Vagina (tissue), 2 donors: ENCODE measurements at regions not wholly inside any gene's neighbourhood (a gene's known extent, or its start where the extent isn't known, plus 50 kb on each side); places are given as distances from the start of the nearest gene placed in this dataset.

Experiments
- POLR2A ChIP-seq, 2 donors: fragments of 450-650 bp; IDR thresholded peaks; one replicate each; pipeline ENCODE4 v1.6.1; 2017; ENCODE audit warnings: antibody characterized with exemption in 2 of 2, mild to moderate bottlenecking in 2 of 2, moderate library complexity in 2 of 2
- TF ChIP-seq, protein P1 (sequence below), 3 experiments: fragments of 450-650 bp in 2 of 3; fragments of 200-600 bp in 1 of 3; sonication (generic) in 1 of 3; IDR thresholded peaks; one replicate each; pipeline ENCODE4 v1.5.1; 2017 to 2019; ENCODE audit warnings: antibody characterized with exemption in 3 of 3, mild to moderate bottlenecking in 2 of 3, moderate library complexity in 2 of 3

DNA sequence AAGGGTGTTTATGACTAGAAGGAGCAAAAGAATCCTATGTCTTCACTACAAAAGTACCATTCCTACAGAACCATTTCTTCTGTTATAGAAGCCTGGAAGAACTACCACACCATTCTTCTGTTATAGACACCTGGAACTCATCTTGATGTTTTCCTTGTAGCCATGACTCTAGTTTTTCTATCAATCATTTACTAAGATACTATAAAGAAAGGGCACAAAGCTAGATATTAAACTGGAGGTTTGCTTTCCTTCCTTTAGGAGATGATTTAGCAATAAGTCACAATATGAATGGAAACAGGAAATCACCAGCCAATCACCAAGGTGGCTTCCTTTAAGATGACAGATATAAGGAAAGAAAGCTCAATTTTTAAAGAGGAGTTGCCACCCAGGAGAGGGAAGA is 100.3 kb upstream of the NEUROD1 start:
- TF ChIP-seq, protein P1, sequence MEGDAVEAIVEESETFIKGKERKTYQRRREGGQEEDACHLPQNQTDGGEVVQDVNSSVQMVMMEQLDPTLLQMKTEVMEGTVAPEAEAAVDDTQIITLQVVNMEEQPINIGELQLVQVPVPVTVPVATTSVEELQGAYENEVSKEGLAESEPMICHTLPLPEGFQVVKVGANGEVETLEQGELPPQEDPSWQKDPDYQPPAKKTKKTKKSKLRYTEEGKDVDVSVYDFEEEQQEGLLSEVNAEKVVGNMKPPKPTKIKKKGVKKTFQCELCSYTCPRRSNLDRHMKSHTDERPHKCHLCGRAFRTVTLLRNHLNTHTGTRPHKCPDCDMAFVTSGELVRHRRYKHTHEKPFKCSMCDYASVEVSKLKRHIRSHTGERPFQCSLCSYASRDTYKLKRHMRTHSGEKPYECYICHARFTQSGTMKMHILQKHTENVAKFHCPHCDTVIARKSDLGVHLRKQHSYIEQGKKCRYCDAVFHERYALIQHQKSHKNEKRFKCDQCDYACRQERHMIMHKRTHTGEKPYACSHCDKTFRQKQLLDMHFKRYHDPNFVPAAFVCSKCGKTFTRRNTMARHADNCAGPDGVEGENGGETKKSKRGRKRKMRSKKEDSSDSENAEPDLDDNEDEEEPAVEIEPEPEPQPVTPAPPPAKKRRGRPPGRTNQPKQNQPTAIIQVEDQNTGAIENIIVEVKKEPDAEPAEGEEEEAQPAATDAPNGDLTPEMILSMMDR (IDR thresholded peaks at IDR 0.05) = no peak
- no peak for TF ChIP-seq POLR2A (IDR thresholded peaks at IDR 0.05)
